Left lobe of liver (tissue), 2 donors: ENCODE measurements at regions not wholly inside any gene's neighbourhood (a gene's known extent, or its start where the extent isn't known, plus 50 kb on each side); places are given as distances from the start of the nearest gene placed in this dataset.
A peak's percentile ranks its signal among the peaks of the same experiment; 100 is the strongest.
"Not testable (repeated sequence)": the region's sequence is repeated elsewhere in the genome, so short reads cannot be mapped to it uniquely, and the experiment has no call there.

Experiments
- ATAC-seq: fragments of 200-7000 bp; cut with Tn5 transposase; one replicate; pipeline ENCODE4 v1.9.1; 2020; ENCODE audit warnings: mild to moderate bottlenecking, moderate library complexity
- DNase-seq: peaks from one replicate; pipeline ENCODE4 v3.0.0-alpha.2; 2020; ENCODE audit warnings: low spot score
- donor health status: DM: no; HTN: no; CAD: no; lungs with moderate emphysema.
- donor health status: DM: no; HTN: yes; CAD: no.

DNA sequence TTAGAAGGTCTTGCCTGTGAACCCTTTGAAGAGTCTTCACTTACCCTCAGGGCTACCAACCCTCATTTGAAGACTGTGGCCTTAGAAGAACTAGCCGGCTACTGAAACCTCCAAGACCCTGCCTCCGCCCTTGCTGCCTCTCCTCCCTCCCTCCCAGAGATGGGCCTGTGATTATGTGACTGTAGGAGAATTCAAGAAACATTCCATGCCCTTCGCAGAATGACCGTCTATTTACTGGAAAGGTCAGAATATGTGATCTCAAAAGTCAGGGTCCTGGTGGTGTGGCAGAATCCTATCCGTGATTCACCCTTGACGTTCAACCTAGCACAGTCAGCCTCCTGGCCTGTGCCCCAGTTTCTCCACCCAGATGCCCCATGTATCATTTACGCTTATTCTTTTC, 109.6 kb downstream of the CTNND1 start:
- DNase-seq, result no peak
- no peak for ATAC-seq

DNA sequence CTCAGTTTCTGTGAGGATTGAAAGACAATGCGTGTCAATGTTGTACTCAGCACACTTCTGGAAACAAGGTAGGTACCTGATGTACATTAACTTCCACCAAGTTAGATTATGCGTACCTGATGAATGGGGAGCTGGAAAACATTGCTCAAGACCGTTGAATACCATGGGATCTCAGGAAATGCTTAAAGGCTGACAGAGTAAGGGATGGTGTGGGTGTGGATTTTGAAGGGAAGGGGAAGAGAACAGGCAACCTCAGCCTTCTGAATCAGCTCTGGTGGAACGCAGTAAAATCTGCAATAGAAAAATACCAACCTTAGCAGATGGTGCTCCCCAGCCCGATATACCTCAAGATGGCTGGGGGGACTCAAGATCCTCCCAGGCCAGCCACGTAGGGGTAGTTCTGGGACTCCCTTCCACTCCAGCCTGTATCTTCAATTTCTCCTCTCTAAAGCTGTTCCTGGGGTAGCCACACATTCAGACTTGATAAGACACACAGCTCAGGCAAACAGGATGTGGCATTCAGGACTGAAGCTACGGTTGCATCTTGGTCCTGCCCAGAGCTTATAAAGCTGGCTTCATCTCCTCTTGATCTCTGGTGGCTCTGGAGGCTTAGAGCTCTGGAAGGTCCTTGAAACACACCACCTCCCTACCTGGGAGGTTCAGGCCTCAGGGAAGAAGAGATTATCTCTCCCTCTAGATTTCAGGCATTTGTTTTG, 111.8 kb downstream of the CTNND1 start:
- DNase-seq (no peak), ATAC-seq (no peak)

DNA sequence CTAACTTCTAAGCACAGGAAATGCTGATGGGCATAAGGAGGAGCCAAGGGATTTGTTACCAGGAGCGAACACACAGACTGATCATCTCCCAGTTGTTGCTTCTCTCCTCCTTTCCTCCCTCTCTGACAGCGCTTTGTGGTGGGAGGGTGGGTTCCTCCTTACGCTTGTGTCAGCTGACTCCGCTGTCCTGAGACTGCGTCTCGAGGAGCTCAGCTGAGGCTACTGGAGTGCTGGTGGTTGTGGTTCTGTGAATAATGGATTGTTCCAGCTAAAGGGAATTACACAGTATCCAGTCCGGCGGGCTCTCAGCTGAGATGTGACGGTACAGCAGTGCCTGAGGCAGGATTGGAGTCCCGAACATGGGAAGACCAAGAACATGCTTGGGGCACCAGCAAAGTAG, 113.4 kb downstream of the CTNND1 start:
- ATAC-seq, result no peak

DNA sequence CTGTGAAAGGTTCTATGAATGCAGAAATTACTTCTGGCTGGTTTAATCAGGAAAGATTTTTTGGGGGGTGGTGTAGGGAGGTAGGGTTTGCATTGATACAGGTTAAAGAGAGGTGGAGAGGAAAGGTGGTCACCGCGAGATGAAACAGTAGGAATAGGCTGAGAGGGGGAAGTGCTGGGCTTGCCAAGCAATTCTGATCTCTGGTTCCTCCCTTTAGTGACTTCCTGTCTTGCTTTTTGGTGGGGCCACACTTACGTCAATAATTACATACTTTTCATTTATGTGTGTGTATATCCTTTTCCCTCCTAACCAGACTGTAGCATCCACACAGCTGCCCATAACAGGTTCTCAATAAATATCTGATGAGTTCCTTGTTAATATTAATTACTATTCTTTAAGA, 120.0 kb downstream of the CTNND1 start:
- ATAC-seq (no peak), DNase-seq (no peak)

More for the DNA sequence above, 113.4 kb downstream of the CTNND1 start:
- DNase-seq, result no peak

DNA sequence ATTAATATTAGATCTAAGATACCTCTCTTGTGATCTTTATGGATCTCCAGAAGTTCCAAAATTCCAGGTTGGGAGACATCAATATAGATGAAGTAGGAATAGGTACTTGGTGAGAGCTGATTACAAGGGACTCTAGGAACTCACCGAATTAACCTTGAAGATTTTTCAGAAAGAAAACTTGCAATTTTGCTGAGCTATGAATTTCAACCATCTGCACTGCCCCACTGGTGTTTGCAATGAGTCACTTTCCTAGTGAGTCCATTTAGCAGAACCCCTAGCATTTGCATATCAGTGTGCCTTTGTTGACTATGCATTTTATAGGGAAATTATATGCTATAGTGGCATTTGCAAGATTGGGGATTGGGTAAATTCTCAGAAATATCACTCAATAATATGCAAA, 122.0 kb downstream of the CTNND1 start:
- no peak for DNase-seq
- no peak for ATAC-seq

DNA sequence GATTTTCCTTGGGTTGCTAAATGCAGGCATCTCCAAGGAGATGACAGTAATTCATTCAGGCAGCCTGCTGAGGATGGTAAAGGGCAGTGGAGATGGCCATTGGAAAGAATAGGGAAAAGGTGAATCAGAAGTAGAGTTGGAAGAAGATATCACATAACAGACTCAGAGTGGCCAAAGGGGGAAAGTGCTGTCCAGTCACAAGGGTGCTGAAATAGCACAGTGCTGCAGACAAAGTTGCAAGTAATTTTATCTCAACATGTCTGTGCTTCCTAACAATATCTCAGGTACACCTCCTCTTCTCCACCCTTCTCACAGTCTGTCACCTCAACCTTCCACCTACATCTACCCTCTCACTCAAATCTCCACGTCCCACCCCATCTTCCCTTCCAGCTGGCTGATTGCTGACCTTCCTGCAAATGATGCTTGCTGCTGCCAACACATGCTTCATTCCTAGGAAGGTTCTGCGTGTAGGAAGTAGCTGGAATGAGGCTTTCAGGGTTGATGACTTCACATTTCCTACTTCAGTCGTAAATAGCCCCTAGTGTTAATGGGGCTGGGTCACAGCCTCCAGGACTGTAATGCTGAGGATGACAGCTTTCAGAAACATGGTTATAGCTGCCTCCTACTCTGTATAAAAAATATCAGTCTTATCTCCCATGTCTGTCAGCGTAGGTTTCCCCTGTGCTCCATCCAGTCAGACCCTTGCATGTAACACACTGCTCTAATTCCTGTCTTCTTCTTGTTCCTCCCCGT, 123.9 kb downstream of the CTNND1 start:
- no peak for DNase-seq
- peak; percentile 40 for ATAC-seq

DNA sequence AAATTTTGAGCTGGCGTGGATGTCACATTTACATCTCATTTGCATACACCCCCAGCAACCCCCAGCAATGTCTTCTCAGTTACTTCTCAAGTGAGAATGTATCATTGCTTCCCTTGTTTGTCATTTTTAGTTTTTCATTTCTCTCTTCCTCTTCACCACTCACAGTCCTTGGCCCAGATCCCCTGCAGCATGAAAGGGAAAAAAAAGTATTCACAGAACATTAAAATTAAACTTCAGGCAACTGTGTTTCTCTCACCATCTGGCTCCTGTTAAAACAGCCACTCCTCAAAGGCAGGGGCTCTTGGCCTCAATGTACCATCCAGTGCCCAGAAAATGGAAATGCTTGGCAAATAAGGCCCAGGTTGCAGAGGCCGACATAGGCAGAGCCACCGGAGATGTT, 126.8 kb downstream of the CTNND1 start:
- no peak for DNase-seq
- ATAC-seq, result no peak

DNA sequence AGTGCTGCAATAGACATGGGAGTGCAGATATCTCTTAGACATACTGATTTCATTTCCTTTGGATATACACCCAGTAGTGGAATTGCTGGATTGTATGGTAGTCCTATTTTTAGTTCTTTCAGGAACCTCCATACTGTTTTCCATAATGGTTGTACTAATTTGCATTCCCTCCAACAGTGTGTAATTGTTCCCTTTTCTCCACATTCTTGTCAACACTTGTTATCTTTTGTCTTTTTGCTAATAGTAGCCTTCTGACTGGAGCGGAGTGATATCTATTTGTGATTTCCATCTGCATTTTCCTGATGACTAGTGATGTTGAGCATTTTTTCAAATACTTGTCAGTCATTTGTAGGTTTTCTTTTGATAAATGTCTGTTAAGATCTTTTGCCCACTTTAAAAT, 128.9 kb downstream of the CTNND1 start:
- DNase-seq (no peak), ATAC-seq (no peak)

DNA sequence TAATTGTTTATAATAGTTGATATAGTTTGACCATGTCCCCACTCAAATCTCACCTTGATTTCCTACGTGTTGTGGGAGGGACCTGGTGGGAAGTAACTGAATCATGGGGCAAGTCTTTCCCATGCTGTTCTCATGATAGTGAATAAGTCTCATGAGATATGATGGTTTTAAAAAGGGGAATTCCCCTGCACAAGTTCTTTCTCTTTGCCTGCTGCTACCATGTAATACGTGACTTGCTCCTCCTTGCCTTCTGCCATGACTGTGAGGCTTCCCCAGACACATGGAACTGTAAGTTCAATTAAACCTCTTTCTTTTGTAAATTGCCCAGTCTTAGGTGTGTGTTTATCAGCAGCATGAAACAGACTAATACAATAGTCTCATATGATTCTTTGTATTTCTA, 130.5 kb upstream of the OR9Q1 start:
- not testable (repeated sequence) for DNase-seq, ATAC-seq

DNA sequence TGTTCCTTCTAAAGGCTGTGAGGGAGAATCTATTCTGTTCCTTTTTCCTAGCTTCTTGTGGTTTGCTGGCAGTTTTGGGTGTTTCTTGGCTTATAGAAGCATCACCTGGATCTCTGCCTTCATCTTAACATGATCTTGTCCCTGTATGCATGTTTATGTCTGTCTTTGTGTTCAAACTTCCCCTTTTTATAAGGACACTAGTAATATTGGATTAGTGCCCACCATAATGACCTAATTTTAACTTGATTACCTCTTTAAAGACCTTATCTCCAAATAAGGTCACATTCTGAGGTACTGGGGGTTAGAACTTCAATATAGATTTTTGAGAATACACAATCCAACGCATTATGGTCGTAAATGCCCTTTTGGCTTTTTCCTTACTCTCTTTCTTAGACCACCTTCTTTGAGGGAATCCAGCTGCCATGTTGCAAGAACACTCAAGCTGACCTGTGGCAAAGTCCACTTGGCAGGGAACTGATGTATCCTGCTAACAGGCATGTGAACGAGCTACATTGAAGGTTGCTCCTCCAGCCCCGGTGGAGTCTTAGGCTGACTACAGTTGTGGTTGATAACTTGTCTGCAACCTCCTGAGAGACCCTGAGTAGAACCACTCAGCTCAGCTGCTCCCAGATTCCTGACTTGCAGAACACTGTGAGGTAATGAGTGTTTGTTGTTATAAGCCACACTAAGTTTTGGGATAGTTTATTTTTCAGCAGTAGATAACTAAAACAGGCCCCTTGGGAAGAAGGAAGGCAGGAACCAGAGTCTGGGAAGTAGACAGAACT, 127.1 kb upstream of the OR9Q1 start:
- no peak for DNase-seq
- no peak for ATAC-seq

DNA sequence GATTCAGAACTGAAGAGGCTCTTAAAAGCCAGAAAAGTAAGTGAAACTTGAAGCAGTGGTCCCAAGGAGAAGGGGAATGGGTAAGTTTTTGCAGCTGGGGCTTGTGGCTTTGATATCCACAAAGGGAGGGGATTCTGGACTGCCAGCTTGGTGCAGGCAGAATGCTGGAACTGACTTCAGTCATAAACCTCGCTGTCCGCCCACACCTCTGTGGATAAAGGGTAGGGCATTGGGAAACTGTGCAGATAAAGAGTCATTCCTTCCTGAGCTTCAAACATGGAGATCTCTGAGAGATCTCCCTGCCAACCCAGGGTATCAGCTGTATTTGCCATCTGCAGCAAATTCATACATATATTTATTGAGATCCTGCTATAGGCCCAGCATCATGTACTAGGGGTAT, 124.3 kb upstream of the OR9Q1 start:
- DNase-seq, result no peak
- ATAC-seq, result no peak

DNA sequence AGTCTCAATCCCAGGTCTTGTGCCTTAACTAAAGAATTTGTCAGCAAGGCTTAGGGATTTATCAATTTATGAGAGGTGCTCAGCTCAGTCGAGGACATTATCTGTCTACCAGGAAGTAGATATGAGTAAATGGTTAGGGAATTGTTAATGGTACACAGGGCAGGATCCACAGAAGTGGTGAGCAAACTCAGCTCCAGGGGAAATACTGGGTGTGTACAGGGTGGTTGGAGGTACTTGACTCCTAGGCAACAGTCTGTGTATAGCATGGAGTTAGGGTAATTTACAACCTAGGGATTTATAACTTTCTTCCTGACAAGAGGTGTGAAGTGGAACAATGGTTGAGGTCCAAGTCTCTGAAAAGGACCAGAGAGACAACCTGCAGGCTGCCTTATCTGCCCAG, 123.4 kb upstream of the OR9Q1 start:
- DNase-seq, result no peak
- ATAC-seq, result no peak

DNA sequence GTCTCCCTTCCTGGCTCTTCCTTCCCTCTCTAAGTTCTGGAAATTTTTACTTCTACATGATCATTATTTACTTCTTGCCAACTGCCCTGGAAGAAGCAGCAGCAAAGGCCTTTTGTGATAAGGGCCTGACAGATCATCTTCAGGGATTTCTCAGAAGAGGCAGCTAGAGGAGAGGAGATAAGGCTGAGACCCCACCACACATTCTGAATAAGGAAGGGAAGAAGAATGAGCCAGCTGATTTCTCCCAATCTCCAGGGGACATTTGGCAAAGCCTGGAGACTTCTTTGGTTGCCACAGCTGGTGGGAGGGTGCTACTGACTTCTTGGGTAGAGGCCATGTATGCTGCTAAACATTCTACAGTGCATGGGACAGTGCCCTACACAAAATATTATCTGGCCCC, 122.4 kb upstream of the OR9Q1 start:
- ATAC-seq, result no peak

DNA sequence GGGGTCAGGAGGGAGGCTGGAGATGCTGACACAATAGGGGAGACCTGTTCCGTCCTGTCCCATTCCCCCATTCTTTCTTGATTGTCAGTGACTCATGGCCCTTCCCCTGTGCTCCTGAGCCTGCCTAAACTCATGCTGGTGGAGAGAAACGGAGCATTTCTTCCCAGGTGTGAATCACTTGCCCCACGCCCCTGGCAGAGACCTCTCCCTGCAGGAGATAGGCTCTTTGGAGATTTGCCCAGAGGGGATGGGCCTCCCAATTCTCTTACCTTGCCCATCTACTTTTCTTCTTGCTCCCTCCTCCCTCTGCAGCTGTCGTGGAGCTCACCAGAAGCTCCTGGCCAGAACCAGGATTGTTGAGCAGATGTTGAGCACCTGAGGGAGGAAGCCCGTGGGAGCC, 121.9 kb upstream of the OR9Q1 start:
- DNase-seq, result no peak
- no peak for ATAC-seq

More for the DNA sequence above, 122.4 kb upstream of the OR9Q1 start:
- no peak for DNase-seq

DNA sequence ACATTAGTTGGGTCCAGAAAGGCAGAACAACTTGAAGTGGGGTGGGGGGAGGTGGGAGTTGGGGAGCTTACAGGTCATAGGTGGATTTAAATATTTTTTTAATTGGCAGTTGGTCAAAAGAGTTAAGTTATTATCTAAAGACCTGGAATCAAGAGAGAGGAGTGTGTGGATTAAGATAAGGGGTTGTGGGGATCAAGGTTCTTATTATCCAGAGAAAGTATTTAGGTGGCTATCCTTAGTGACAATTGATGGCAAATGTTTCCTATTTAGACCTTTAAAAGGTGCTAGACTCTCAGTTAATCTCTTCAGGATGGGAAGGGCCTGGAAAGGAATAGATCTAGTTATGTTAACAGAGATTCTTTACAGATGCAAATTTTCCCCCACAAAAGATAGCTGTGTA, 120.7 kb upstream of the OR9Q1 start:
- no peak for ATAC-seq

DNA sequence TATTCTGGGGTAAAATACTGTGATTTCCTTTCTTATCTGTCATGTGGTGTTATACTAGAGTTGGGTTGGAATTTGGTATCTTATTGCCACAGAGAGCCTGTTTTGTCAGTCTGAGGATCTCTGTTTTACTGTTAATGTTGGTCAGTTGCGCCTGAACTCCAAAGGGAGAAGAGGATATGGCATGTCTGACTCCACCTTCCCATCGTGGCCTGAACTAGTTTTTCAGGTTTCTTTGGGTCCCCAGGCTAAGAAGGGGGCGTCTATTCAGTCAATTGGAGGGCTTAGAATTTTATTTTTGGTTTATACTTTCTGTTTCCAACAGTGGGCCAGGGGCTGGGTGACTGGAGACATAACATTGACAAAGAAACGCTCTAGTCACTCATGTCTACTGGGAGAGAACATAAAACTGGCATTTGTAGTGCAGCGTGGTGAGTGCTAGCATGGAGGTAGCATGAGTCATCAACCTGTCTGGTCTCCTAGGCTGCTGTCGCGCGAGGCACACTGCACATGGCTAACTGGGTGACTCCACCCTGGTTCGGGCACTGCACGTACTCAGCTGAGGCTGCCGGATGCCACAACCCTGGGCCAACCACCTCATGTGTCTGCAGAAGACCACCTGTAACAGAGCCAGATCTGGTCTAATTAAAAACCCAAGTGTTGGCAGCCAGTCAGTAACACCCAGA, 120.1 kb upstream of the OR9Q1 start:
- DNase-seq, result no peak
- peak; percentile 22 for ATAC-seq

More for the DNA sequence above, 120.7 kb upstream of the OR9Q1 start:
- DNase-seq, result no peak

DNA sequence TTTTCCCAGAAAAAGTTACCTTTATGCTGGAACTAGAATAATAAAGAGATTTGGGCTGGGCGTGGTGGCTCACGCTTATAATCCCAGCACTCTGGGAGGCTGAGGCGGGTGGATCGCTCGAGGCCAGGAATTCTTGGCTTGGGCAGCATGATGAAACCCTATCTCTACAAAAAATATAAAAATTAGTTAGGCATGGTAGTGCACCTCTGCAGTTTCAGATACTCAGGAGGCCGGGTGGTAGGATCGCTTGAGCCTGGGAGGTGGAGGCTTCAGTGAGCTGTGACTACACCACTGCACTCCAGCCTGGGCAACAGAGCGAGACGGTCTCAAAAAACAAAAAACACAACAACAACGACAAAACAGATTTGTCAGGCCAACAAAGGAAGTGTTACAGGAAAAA, 119.3 kb upstream of the OR9Q1 start:
- ATAC-seq (no peak), DNase-seq (no peak)

DNA sequence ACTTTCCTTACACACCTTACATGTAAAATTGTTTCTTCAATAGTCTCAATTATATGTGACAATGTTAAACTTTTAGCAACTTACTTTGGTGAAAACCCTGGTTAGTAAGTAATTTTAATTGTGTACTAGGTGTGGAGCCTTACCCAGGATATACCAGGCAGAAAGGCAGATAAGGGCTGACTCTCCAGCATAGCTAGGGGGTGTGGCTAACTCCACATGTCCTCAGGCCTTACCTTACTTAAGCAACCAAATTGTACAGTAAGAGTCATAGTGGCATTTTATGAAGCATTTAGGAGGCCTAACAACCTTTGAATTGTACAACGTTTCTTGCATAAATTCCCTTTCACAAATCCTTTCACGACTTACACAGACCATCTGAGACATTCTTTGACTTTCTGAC, 118.2 kb upstream of the OR9Q1 start:
- ATAC-seq, result no peak
- no peak for DNase-seq

DNA sequence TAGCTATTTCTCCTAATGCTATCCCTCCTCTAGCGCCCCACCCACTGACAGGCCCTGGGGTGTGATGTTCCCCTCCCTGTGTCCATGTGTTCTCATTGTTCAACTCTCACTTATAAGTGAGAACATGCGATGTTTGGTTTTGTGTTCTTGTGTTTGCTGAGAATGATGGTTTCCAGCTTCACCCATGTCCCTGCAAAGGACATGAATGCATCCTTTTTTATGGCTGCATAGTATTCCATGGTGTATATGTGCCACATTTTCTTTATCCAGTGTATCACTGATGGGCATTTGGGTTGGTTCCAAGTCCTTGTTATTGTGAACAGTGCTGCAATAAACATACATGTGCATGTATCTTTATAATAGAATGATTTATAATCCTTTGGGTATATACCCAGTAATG, 115.3 kb upstream of the OR9Q1 start:
- ATAC-seq, DNase-seq: not testable (repeated sequence)

DNA sequence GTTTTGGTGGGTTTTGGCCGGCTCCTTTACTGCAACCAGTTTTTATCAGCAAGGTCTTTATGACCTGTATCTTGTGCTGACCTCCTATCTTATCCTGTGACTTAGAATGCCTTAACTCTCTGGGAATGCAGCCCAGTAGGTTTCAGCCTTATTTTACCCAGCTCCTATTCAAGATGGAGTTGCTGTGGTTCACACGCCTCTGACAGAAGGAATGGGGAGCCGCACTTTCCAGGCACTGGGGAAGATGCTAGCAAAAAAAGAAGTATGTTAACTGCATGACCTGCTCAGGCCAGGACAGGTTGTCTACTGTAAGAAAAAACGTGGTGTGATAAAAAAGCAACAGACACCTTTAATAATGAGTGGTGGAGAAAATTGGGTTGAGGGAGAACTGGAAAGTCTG, 112.2 kb upstream of the OR9Q1 start:
- not testable (repeated sequence) for DNase-seq, ATAC-seq
